ENCODE measurements at regions not wholly inside any gene's neighbourhood (a gene's known extent, or its start where the extent isn't known, plus 50 kb on each side); places are given as distances from the start of the nearest gene placed in this dataset.
"Not testable (repeated sequence)": the region's sequence is repeated elsewhere in the genome, so short reads cannot be mapped to it uniquely, and the experiment has no call there.

GRCh38 chr6:159430323-159430722 lies 261.1 kb downstream of the FNDC1 start:
- Mint-ChIP-seq H3K27ac (no peak overlapping the region), H3K36me3 (ENCODE audit: low read depth) (no peaks in the 10 kb centered on the region), H3K4me3 (no peak overlapping the region), H3K27me3 (ENCODE audit: low read depth) (peaks cover 4% of the 10 kb centered on the region), H3K9me3 (ENCODE audit: insufficient read depth) (no peaks in the 10 kb centered on the region), H3K4me1 (ENCODE audit: low read depth) (no peaks in the 10 kb centered on the region)
- CTCF ChIA-PET: no interaction called here
- POLR2A ChIA-PET: no interaction called here
- ATAC-seq: no peak
- DNase-seq: no peak

GRCh38 chr6:159429433-159429832 lies 260.2 kb downstream of the FNDC1 start:
- Mint-ChIP-seq H3K36me3 (ENCODE audit: low read depth) (no peaks in the 10 kb centered on the region), H3K4me3 (no peak overlapping the region), H3K4me1 (ENCODE audit: low read depth) (no peaks in the 10 kb centered on the region), H3K27ac (no peak overlapping the region), H3K9me3 (ENCODE audit: insufficient read depth) (no peaks in the 10 kb centered on the region), H3K27me3 (ENCODE audit: low read depth) (peaks cover 4% of the 10 kb centered on the region)
- DNase-seq: no peak
- ATAC-seq: no peak
- POLR2A ChIA-PET: no interaction called here
- CTCF ChIA-PET: no interaction called here

- POLR2A ChIA-PET: no interaction called here
- H3K36me3 Mint-ChIP-seq (ENCODE audit: low read depth): no peaks in the 10 kb centered on the region
- CTCF ChIA-PET: no interaction called here
- ATAC-seq (no peak), DNase-seq (no peak)
- H3K4me1 Mint-ChIP-seq (ENCODE audit: low read depth): no peaks in the 10 kb centered on the region
- peaks cover 4% of the 10 kb centered on the region for H3K27me3 Mint-ChIP-seq (ENCODE audit: low read depth)
- no peak overlapping the region for H3K4me3 Mint-ChIP-seq
- no peaks in the 10 kb centered on the region for H3K9me3 Mint-ChIP-seq (ENCODE audit: insufficient read depth)
- H3K27ac Mint-ChIP-seq: no peak overlapping the region
Observed at GRCh38 chr6:159427771-159428170, 258.6 kb downstream of the FNDC1 start.

- H3K9me3 Mint-ChIP-seq (ENCODE audit: insufficient read depth): no peaks in the 10 kb centered on the region
- no peaks in the 10 kb centered on the region for H3K4me1 Mint-ChIP-seq (ENCODE audit: low read depth)
- no peaks in the 10 kb centered on the region for H3K36me3 Mint-ChIP-seq (ENCODE audit: low read depth)
- H3K4me3 Mint-ChIP-seq: no peak overlapping the region
- DNase-seq (no peak), ATAC-seq (no peak)
- no peak overlapping the region for H3K27ac Mint-ChIP-seq
- peaks cover 4% of the 10 kb centered on the region for H3K27me3 Mint-ChIP-seq (ENCODE audit: low read depth)
- ChIA-PET CTCF (no interaction called here), POLR2A (no interaction called here)
Observed at GRCh38 chr6:159427335-159427734, 258.1 kb downstream of the FNDC1 start.

GRCh38 chr6:159425421-159425820 lies 256.2 kb downstream of the FNDC1 start:
- Mint-ChIP-seq H3K9me3 (ENCODE audit: insufficient read depth) (no peaks in the 10 kb centered on the region), H3K4me1 (ENCODE audit: low read depth) (no peaks in the 10 kb centered on the region), H3K27ac (no peak overlapping the region), H3K36me3 (ENCODE audit: low read depth) (no peaks in the 10 kb centered on the region), H3K27me3 (ENCODE audit: low read depth) (peaks cover 4% of the 10 kb centered on the region), H3K4me3 (no peak overlapping the region)
- POLR2A ChIA-PET: no interaction called here
- no peak for DNase-seq
- ATAC-seq: no peak
- CTCF ChIA-PET: no interaction called here

- Mint-ChIP-seq H3K27ac (no peak overlapping the region), H3K9me3 (ENCODE audit: insufficient read depth) (no peaks in the 10 kb centered on the region), H3K27me3 (ENCODE audit: low read depth) (peaks cover 3% of the 10 kb centered on the region), H3K4me1 (ENCODE audit: low read depth) (no peaks in the 10 kb centered on the region), H3K36me3 (ENCODE audit: low read depth) (no peaks in the 10 kb centered on the region), H3K4me3 (no peak overlapping the region)
- POLR2A ChIA-PET: no interaction called here
- ATAC-seq (no peak), DNase-seq (no peak)
- CTCF ChIA-PET: no interaction called here
Observed at GRCh38 chr6:159422041-159422984, 253.1 kb downstream of the FNDC1 start.

GRCh38 chr6:159421586-159421985 lies 252.4 kb downstream of the FNDC1 start:
- ATAC-seq: no peak
- H3K9me3 Mint-ChIP-seq (ENCODE audit: insufficient read depth): no peaks in the 10 kb centered on the region
- H3K27me3 Mint-ChIP-seq (ENCODE audit: low read depth): peaks cover 3% of the 10 kb centered on the region
- H3K4me1 Mint-ChIP-seq (ENCODE audit: low read depth): no peaks in the 10 kb centered on the region
- H3K27ac Mint-ChIP-seq: no peak overlapping the region
- DNase-seq: no peak
- H3K4me3 Mint-ChIP-seq: no peak overlapping the region
- no peaks in the 10 kb centered on the region for H3K36me3 Mint-ChIP-seq (ENCODE audit: low read depth)
- ChIA-PET POLR2A (no interaction called here), CTCF (no interaction called here)

GRCh38 chr6:159418997-159419396 lies 249.8 kb downstream of the FNDC1 start:
- DNase-seq: no peak
- POLR2A ChIA-PET: no interaction called here
- Mint-ChIP-seq H3K27me3 (ENCODE audit: low read depth) (peaks cover 3% of the 10 kb centered on the region), H3K36me3 (ENCODE audit: low read depth) (no peaks in the 10 kb centered on the region), H3K27ac (no peak overlapping the region), H3K9me3 (ENCODE audit: insufficient read depth) (peaks cover 10% of the 10 kb centered on the region), H3K4me1 (ENCODE audit: low read depth) (no peaks in the 10 kb centered on the region), H3K4me3 (no peak overlapping the region)
- CTCF ChIA-PET: interaction anchor here (0.9 kb wide), 1 partner anchor 46 kb away, joined by 3 read pairs; no protein-coding TSS in a partner anchor
- no peak for ATAC-seq

- H3K36me3 Mint-ChIP-seq (ENCODE audit: low read depth): no peaks in the 10 kb centered on the region
- peaks cover 3% of the 10 kb centered on the region for H3K27me3 Mint-ChIP-seq (ENCODE audit: low read depth)
- ChIA-PET CTCF (no interaction called here), POLR2A (no interaction called here)
- ATAC-seq (no peak), DNase-seq (no peak)
- no peak overlapping the region for H3K4me3 Mint-ChIP-seq
- no peaks in the 10 kb centered on the region for H3K4me1 Mint-ChIP-seq (ENCODE audit: low read depth)
- no peak overlapping the region for H3K27ac Mint-ChIP-seq
- peaks cover 14% of the 10 kb centered on the region for H3K9me3 Mint-ChIP-seq (ENCODE audit: insufficient read depth)
Observed at GRCh38 chr6:159416891-159417560, 247.8 kb downstream of the FNDC1 start.

GRCh38 chr6:159415540-159415939 lies 246.3 kb downstream of the FNDC1 start:
- no peak for ATAC-seq
- no peak overlapping the region for H3K4me3 Mint-ChIP-seq
- POLR2A ChIA-PET: no interaction called here
- H3K27ac Mint-ChIP-seq: no peak overlapping the region
- no peaks in the 10 kb centered on the region for H3K36me3 Mint-ChIP-seq (ENCODE audit: low read depth)
- peaks cover 5% of the 10 kb centered on the region for H3K27me3 Mint-ChIP-seq (ENCODE audit: low read depth)
- CTCF ChIA-PET: interaction anchor here (1.1 kb wide), 1 partner anchor 9 kb away, joined by 3 read pairs; no protein-coding TSS in a partner anchor
- no peak for DNase-seq
- H3K4me1 Mint-ChIP-seq (ENCODE audit: low read depth): no peaks in the 10 kb centered on the region
- peaks cover 14% of the 10 kb centered on the region for H3K9me3 Mint-ChIP-seq (ENCODE audit: insufficient read depth)

- peaks cover 14% of the 10 kb centered on the region for H3K9me3 Mint-ChIP-seq (ENCODE audit: insufficient read depth)
- CTCF ChIA-PET: no interaction called here
Observed at GRCh38 chr6:159414711-159415110, 245.5 kb downstream of the FNDC1 start.

GRCh38 chr6:159407211-159407780 lies 238.1 kb downstream of the FNDC1 start:
- ATAC-seq; H3K27ac Mint-ChIP-seq; H3K4me3 Mint-ChIP-seq; DNase-seq; POLR2A ChIA-PET; CTCF ChIA-PET; H3K9me3 Mint-ChIP-seq (ENCODE audit: insufficient read depth); H3K36me3 Mint-ChIP-seq (ENCODE audit: low read depth); H3K27me3 Mint-ChIP-seq (ENCODE audit: low read depth); H3K4me1 Mint-ChIP-seq (ENCODE audit: low read depth): not testable (repeated sequence)

More at GRCh38 chr6:159414711-159415110, 245.5 kb downstream of the FNDC1 start:
- ATAC-seq: no peak
- H3K36me3 Mint-ChIP-seq (ENCODE audit: low read depth): no peaks in the 10 kb centered on the region
- H3K27me3 Mint-ChIP-seq (ENCODE audit: low read depth): peaks cover 5% of the 10 kb centered on the region
- no peaks in the 10 kb centered on the region for H3K4me1 Mint-ChIP-seq (ENCODE audit: low read depth)
- no peak overlapping the region for H3K27ac Mint-ChIP-seq
- no peak overlapping the region for H3K4me3 Mint-ChIP-seq
- DNase-seq: no peak
- POLR2A ChIA-PET: no interaction called here

Measured in activated CD8-positive, alpha-beta T cell treated with anti-CD3 and anti-CD28 coated beads, Interleukin-2, amount 10 ng/mL, durations not matched to agents 7 days and 5 days (primary cell).